ENCODE measurements at regions not wholly inside any gene's neighbourhood (a gene's known extent, or its start where the extent isn't known, plus 50 kb on each side); places are given as distances from the start of the nearest gene placed in this dataset.
"Not testable (repeated sequence)": the region's sequence is repeated elsewhere in the genome, so short reads cannot be mapped to it uniquely, and the experiment has no call there.

DNA sequence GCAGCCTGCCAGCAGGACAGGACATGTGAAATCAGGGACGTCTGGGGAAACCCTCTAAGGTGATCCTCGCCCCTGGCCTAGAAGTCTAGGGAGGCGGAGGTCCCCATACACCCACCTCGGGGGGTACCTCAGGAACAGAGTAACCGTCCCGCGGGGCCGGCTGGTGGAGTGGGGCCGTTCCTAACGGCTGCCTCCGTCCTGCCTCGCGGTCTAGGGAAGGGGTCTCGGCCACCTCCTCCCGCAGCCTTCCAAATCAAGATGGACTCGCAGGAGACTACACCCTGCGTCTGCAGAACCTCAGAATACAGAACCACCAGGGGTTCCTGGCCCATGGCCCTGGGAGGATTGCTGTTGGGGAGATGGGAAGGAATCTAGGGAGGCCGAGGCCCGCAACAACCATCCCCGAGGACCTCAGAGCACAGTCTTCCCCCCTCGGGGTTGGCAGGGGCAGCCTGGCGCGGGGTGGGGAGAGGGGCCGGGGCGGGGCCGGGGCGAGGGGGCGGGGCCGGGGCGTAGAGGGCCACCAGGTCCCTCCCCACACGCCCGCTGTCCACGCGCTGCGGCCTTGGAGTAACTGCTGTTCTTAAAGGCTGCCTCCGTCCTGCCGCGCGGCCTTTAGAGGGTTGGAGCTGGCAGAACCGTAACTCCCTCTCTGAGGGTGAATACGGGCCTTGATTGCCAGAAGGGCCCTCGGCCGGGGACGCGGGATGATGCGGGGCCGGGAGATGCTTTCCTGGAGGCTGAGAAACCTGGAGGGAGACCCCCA is 89.0 kb upstream of the MLN start:
- no peak for DNase-seq

DNA sequence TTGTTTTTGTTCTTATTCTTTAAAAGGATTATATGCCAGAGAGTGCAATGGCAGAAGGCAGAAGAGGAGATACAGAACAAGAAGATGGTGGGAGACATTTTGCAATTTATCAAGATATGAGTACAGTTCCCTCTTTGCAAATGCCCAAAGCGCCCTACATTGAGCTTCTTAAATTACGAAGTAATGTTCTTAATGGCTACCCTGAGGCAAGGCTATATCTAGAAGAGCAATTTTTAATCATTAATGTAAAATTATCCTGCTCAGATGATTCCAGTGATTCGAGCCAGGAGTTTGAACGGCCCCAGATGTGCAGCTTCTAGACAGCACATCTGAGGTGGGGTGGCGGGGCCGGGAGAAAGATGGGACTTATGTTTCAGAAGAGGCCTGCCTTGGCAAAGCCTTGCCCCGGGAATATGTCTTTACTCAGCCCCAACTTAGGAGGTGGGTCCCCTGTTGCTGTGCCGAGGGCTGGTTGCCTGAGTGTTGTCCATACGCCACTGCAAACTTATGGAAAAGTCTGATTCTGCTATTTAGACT is 84.9 kb upstream of the MLN start:
- DNase-seq, result no peak

DNA sequence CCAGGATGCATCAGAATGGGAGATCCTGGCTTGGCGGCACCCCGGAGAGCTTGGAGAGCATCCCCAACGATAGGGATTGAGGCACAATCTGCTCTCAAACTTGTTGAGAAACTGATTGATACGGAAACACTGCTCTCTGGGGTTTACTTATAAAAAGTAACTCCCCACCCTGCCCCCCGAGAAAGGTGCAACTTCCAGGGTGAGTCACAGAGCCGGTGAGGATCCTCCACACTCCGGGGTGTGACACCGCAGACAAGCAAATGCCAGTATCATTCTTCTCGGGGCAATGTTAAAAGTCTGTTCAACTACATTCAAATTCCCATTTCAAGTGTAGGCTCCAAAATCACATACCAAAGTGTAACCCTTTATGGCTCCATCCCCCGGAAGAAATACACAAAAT is 84.4 kb upstream of the MLN start:
- no peak for DNase-seq

DNA sequence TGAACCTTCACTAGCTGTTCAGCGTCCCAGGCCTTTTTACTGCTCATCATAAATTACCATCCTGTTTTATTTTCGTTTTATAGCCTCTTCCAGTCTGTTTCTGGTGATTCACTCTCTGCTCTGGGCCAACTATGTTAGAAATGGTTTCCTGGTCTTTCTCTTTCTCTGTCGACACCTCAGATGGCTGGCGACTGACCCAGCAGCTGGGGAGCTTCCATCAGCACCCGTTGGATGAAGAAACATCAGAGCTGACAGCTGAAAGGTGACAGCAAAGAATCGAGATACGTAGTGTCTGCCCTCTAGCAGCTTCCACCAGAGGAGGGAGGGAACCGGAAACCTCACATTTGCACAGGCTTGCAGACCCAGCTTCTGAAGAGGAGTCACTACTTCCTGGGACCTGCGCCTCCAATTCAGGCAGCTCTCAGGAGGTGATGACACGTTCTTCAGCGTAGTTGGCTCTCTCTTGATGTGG is 82.9 kb upstream of the MLN start:
- no peak for DNase-seq

- DNase-seq, result no peak
These were observed 81.6 kb upstream of the MLN start for GRCh38 chr6:33885132-33886057.

DNA sequence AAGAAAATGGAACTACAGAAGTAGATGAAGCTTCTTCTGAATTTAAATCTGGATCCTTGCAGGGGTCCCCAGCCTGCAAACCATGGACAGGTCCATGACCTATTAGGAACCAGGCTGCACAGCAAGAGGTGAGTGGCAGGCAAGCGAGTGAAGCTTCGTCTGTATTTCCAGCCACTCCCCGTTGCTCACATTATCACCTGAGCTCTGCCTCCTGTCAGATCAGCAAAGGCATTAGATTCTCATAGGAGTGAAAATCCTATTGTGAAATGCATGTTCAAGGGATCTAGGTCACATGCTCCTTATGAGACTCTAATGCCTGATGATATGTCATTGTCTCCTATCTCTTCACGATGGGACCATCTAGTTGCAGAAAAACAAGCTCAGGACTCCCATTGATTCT is 79.8 kb upstream of the MLN start:
- not testable (repeated sequence) for DNase-seq

- no peak for DNase-seq
These were observed 78.4 kb upstream of the MLN start for GRCh38 chr6:33882154-33882553.

DNA sequence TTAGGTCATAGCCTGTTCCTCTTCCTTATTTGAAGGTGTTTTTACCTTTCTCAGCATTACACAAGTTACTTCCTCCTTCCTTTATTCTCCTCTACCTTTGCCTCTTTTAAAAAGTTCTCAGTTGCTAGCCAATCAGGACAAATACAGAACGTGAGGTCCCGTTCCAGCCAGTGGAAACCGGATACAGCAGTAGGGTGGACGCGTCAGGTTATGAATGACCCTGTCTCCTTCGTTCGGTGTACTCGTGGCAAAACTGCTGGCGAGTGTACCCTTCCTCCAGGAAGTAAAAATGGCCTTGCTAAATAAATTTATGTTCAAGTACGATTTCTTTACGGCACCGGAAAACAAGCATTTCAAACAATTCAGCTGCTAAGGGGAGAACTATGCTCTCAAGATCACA is 77.0 kb upstream of the MLN start:
- no peak for DNase-seq

GRCh38 chr6:33880104-33880678 is 76.4 kb upstream of the MLN start:
- DNase-seq, result no peak

GRCh38 chr6:33878562-33878961 is 74.8 kb upstream of the MLN start:
- peak; percentile 95 for DNase-seq

- no peak for DNase-seq
These were observed 74.3 kb upstream of the MLN start for GRCh38 chr6:33877982-33878535.

DNA sequence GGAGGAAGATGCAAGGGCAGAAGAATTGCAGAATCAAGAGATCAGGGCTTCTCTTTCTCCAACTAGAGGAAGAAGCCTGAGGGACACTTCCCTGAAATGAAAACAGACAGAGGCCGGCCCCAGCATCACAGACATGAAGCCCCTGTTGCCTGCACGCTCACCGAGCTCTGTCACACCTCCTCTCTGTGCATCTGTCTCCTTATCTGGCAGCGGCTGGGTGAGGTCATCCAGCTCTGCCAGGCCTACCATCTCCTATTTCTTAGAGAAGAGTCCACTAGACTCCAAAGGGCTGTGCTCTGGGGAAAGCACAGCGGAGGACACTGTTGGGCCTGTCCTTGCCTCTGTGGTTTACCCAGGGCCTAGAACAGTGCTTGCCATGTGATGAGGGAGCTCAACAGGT is 71.9 kb upstream of the MLN start:
- peak; percentile 24 for DNase-seq

DNA sequence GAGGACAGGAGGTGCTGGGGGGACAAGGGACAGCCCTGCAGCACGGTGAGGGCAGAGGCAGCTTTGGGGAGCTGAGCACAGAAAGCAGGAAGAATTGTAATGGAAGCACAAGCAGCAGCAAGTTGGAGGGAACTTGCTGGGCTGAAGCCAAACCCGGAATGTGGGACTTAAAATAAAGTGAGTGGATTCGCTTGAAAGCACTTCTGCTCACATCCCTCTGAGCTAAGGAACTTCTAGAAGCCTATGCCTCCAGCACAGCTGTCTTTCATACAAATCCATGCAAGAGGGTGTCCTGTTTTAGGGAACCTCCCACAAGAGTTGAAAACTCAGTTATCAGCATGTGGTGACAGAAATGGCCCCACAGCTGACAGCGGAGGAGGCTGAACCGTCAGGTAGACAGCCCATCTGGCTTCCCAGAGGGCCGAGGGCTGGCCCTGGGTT is 71.4 kb upstream of the MLN start:
- DNase-seq, result peak; percentile 75

GRCh38 chr6:33874136-33874760 is 70.4 kb upstream of the MLN start:
- no peak for DNase-seq

GRCh38 chr6:33872761-33873160 is 69.0 kb upstream of the MLN start:
- DNase-seq, result no peak

DNA sequence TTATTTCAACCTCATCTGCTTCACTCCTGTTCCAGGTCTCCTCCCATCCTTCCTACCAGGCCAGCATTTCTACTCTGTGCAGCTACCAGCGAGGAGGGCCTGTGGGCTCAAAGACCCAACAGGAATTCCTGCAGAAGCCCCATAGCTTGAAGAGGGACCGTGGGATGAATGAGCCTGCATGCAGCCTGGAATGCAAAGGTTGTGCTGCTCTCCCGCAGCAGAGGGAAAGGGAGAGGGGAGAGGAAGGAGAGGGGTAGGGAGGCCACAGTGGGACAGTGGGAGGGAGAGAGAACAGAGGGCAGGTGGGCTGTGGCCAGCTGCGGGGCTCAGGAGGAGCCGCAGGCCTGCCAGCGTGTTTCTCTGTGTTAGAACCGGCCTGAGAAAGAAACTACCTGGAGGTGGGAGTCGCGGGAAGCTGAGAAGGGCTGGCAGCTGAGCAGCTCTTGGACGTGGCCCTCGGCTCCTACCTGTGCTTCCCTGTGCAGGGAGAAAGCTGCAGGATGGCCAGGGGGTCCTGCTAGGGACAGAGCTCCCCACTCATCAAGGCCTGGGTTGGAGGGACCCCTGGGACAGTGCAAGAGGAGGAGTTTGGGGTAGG is 66.1 kb upstream of the MLN start:
- DNase-seq, result peak; percentile 35

GRCh38 chr6:33869121-33869520 is 65.3 kb upstream of the MLN start:
- DNase-seq, result no peak

DNA sequence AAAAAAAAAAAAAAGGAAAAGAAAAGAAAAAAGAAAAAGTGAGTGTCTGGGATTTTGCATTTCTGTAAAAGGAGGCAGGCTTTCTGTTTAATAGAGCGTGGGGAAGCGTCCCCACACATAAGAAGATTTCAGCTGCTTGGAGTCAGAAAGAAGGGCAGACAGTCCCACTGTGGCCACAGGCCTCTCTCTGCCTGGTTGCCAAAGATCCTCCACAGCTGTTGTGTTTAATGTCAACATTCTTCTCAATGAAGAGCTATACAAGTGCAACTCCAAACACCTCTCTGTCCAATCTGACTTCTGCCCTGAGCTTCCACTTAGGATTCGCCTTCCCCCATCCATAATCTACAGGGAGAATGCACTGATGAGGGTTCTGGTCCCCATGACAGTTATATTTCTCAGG is 64.3 kb upstream of the MLN start:
- DNase-seq, result peak; percentile 57

GRCh38 chr6:33865478-33866077 is 61.8 kb upstream of the MLN start:
- DNase-seq, result peak; percentile 55

- no peak for DNase-seq
These were observed 60.1 kb upstream of the MLN start for GRCh38 chr6:33863723-33864440.

GRCh38 chr6:33863084-33863483 is 59.3 kb upstream of the MLN start:
- no peak for DNase-seq

Measured in DMS79 treated with DMSO at 0.1 percent for 48 hours (cell line).